ENCODE measurements at regions not wholly inside any gene's neighbourhood (a gene's known extent, or its start where the extent isn't known, plus 50 kb on each side); places are given as distances from the start of the nearest gene placed in this dataset.

GRCh38 chr6:119453242-119454200, 104.0 kb upstream of the MAN1A1 start:
- TF ChIP-seq CTCF (conservative IDR thresholded peaks at IDR 0.05 in 1 of 2, IDR thresholded peaks at IDR 0.05 in 1 of 2; ENCODE audit: low read depth in 1 of 2, low read length in 2 of 2) = no peak
- TF ChIP-seq EZH2 (IDR thresholded peaks at IDR 0.05; ENCODE audit: low read length, missing control alignments) = no peak
